SK-N-SH treated with all-trans-retinoic acid at 6 μM for 48 hours (cell line): ENCODE measurements at regions not wholly inside any gene's neighbourhood (a gene's known extent, or its start where the extent isn't known, plus 50 kb on each side); places are given as distances from the start of the nearest gene placed in this dataset.

Source experiments
- ATAC-seq: fragments of 200-7000 bp; cut with Tn5 transposase; 3 replicates; pipeline ENCODE4 v1.9.1; 2020; ENCODE audit warnings: mild to moderate bottlenecking, moderate library complexity
- ARNTL ChIP-seq: fragments of 450-650 bp; formaldehyde crosslinking; IDR thresholded peaks from 2 replicates; pipeline ENCODE4 v1.5.0; 2020; ENCODE audit warnings: low read depth, mild to moderate bottlenecking, moderate library complexity, borderline replicate concordance
- BACH2 ChIP-seq: fragments of 250-450 bp; sonication (Bioruptor Pico); IDR thresholded peaks from 2 replicates; pipeline ENCODE4 v1.9.0; 2021; ENCODE audit warnings: mild to moderate bottlenecking, borderline replicate concordance
- CREB5 ChIP-seq: fragments of 250-450 bp; sonication (Bioruptor Pico); IDR thresholded peaks from 2 replicates; pipeline ENCODE4 v1.5.1; 2020; ENCODE audit warnings: low read depth, mild to moderate bottlenecking, moderate library complexity
- CSDC2 ChIP-seq: fragments of 250-450 bp; sonication (Bioruptor Pico); IDR thresholded peaks from 2 replicates; pipeline ENCODE4 v1.5.0; 2020; ENCODE audit warnings: mild to moderate bottlenecking, moderate library complexity
- CSRNP3 ChIP-seq: fragments of 250-450 bp; sonication (Bioruptor Pico); IDR thresholded peaks from 2 replicates; pipeline ENCODE4 v1.5.1; 2021; ENCODE audit warnings: mild to moderate bottlenecking, moderate library complexity
- ESRRG ChIP-seq: fragments of 250-450 bp; sonication (Bioruptor Pico); IDR thresholded peaks from 2 replicates; pipeline ENCODE4 v1.6.1; 2021; ENCODE audit warnings: mild to moderate bottlenecking
- ISL1 ChIP-seq: fragments of 250-450 bp; sonication (Bioruptor Pico); IDR thresholded peaks from 2 replicates; pipeline ENCODE4 v2.1.2; 2022; ENCODE audit warnings: mild to moderate bottlenecking, moderate library complexity
- PATZ1 ChIP-seq: fragments of 250-450 bp; sonication (Bioruptor Pico); IDR thresholded peaks from 2 replicates; pipeline ENCODE4 v1.8.0; 2020; ENCODE audit warnings: mild to moderate bottlenecking, moderate library complexity, borderline replicate concordance
- POU6F1 ChIP-seq: fragments of 250-450 bp; sonication (Bioruptor Pico); IDR thresholded peaks from 2 replicates; pipeline ENCODE4 v1.8.0; 2021; ENCODE audit warnings: low read depth, mild to moderate bottlenecking, moderate library complexity, borderline replicate concordance
- PPARA ChIP-seq: fragments of 250-450 bp; sonication (Bioruptor Pico); IDR thresholded peaks from 2 replicates; pipeline ENCODE4 v1.5.0; 2020; ENCODE audit warnings: mild to moderate bottlenecking, borderline replicate concordance
- RARB ChIP-seq: fragments of 250-450 bp; sonication (Bioruptor Pico); IDR thresholded peaks from 2 replicates; pipeline ENCODE4 v1.8.0; 2021; ENCODE audit warnings: mild to moderate bottlenecking, moderate library complexity
- SNAI2 ChIP-seq: fragments of 250-450 bp; sonication (Bioruptor Pico); IDR thresholded peaks from 2 replicates; pipeline ENCODE4 v1.5.0; 2020; ENCODE audit warnings: mild to moderate bottlenecking, moderate library complexity
- TCF4 ChIP-seq: fragments of 250-450 bp; sonication (Bioruptor Pico); IDR thresholded peaks from 2 replicates; pipeline ENCODE4 v1.8.0; 2021; ENCODE audit warnings: mild to moderate bottlenecking, moderate library complexity, borderline replicate concordance
- TOX ChIP-seq: fragments of 250-450 bp; sonication (Bioruptor Pico); IDR thresholded peaks from 2 replicates; pipeline ENCODE4 v1.8.0; 2021; ENCODE audit warnings: mild to moderate bottlenecking, moderate library complexity, borderline replicate concordance
- TSHZ2 ChIP-seq: fragments of 250-450 bp; sonication (Bioruptor Pico); IDR thresholded peaks from 2 replicates; pipeline ENCODE4 v1.5.0; 2020; ENCODE audit warnings: mild to moderate bottlenecking, moderate library complexity
- ZC3H10 ChIP-seq: fragments of 250-450 bp; sonication (Bioruptor Pico); IDR thresholded peaks from 2 replicates; pipeline ENCODE4 v1.5.1; 2021; ENCODE audit warnings: mild to moderate bottlenecking, moderate library complexity
- ZFP3 ChIP-seq: fragments of 250-450 bp; sonication (Bioruptor Pico); IDR thresholded peaks from 2 replicates; pipeline ENCODE4 v1.5.0; 2020; ENCODE audit warnings: mild to moderate bottlenecking, moderate library complexity
- ZFP30 ChIP-seq: fragments of 450-650 bp; formaldehyde crosslinking; IDR thresholded peaks from 2 replicates; pipeline ENCODE4 v1.5.0; 2022; ENCODE audit warnings: mild to moderate bottlenecking, moderate library complexity
- ZNF565 ChIP-seq: fragments of 450-650 bp; formaldehyde crosslinking; conservative IDR thresholded peaks from 2 replicates; pipeline ENCODE4 v1.5.0; 2020; ENCODE audit warnings: low read depth, mild to moderate bottlenecking, moderate library complexity
- ZNF70 ChIP-seq: fragments of 450-650 bp; formaldehyde crosslinking; IDR thresholded peaks from 2 replicates; pipeline ENCODE4 v1.5.0; 2020; ENCODE audit warnings: mild to moderate bottlenecking, moderate library complexity

- TF ChIP-seq ISL1 (CRISPR knock-in tag) (0 out of 2 replicates have a peak, but pooled peaks have one; percentile 7), ARNTL (CRISPR knock-in tag) (no peak)
- peak; percentile 37; the same call in 2 of the 3 replicates for ATAC-seq
Observed at GRCh38 chr6:140178935-140179334, 804.5 kb upstream of the CITED2 start.

- no peak for TF ChIP-seq ZNF70 (CRISPR knock-in tag)
- no peak for TF ChIP-seq ZNF565
- no peak for TF ChIP-seq POU6F1
- no peak for TF ChIP-seq TSHZ2 (CRISPR knock-in tag)
- no peak for TF ChIP-seq ESRRG
- TF ChIP-seq TOX (CRISPR knock-in tag), result no peak
- no peak for TF ChIP-seq BACH2 (CRISPR knock-in tag)
- no peak for TF ChIP-seq CSRNP3 (CRISPR knock-in tag)
- no peak for TF ChIP-seq PATZ1
- TF ChIP-seq, all 23 proteins: peak for 0
- ATAC-seq, result peak; percentile 31; the same call in 1 of the 3 replicates
Observed at GRCh38 chr6:140178520-140178919, 804.1 kb upstream of the CITED2 start.

- no peak for ATAC-seq
- TF ChIP-seq RARB (CRISPR knock-in tag), result no peak
- TF ChIP-seq ISL1 (CRISPR knock-in tag), result no peak
- no peak for TF ChIP-seq BACH2 (CRISPR knock-in tag)
- TF ChIP-seq CREB5 (CRISPR knock-in tag), result no peak
- no peak for TF ChIP-seq PATZ1
- no peak for TF ChIP-seq CSRNP3 (CRISPR knock-in tag)
- TF ChIP-seq TCF4 (CRISPR knock-in tag), result no peak
- TF ChIP-seq POU6F1, result no peak
- no peak for TF ChIP-seq SNAI2 (CRISPR knock-in tag)
- no peak for TF ChIP-seq PPARA
- TF ChIP-seq ZFP30 (CRISPR knock-in tag), result no peak
- TF ChIP-seq ZNF70 (CRISPR knock-in tag), result no peak
- no peak for TF ChIP-seq CSDC2 (CRISPR knock-in tag)
- TF ChIP-seq ZC3H10 (CRISPR knock-in tag), result no peak
- no peak for TF ChIP-seq TSHZ2 (CRISPR knock-in tag)
- TF ChIP-seq ESRRG, result no peak
- TF ChIP-seq ZFP3, result no peak
Observed at GRCh38 chr6:140176306-140176705, 801.9 kb upstream of the CITED2 start.
